GM12873 (cell line): ENCODE measurements at regions not wholly inside any gene's neighbourhood (a gene's known extent, or its start where the extent isn't known, plus 50 kb on each side); places are given as distances from the start of the nearest gene placed in this dataset.

Source experiments
- TF ChIP-seq, protein P1 (sequence below): IDR thresholded peaks from 2 replicates; pipeline ENCODE4 v1.5.1; 2012; ENCODE audit warnings: low read depth, mild to moderate bottlenecking, moderate library complexity, low read length, control low read depth; ENCODE audit not compliant: insufficient read depth; ENCODE audit errors: missing control alignments

DNA sequence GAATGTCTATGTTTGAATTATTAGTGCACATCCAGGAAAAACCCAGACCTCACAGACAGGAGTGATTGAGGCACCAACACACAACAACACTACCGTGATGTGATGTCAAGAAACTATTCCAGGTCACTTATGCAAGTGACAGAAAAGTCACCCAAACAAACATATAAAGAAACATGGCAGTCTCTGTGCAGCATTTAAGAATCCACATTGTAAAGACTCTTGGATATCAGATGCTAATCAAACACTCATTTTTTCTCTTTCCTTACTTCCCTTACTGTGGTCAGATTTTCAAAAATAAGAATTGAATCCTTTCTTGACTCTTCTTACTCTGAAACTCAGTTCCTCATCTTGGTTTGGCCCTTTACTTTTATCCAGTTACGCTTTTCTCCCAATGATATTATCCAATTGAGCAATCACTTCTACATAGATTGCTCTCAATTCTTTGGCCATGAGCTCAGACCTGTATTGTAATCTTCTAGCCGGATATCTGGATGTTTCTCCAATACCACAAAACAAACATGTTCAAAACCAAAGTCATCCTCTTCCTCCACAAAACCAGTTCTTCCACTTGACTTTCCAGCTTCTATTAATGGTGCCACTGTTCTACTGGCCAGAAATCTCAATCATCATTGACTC lies 115.4 kb downstream of the DUSP6 start:
- TF ChIP-seq, protein P1, sequence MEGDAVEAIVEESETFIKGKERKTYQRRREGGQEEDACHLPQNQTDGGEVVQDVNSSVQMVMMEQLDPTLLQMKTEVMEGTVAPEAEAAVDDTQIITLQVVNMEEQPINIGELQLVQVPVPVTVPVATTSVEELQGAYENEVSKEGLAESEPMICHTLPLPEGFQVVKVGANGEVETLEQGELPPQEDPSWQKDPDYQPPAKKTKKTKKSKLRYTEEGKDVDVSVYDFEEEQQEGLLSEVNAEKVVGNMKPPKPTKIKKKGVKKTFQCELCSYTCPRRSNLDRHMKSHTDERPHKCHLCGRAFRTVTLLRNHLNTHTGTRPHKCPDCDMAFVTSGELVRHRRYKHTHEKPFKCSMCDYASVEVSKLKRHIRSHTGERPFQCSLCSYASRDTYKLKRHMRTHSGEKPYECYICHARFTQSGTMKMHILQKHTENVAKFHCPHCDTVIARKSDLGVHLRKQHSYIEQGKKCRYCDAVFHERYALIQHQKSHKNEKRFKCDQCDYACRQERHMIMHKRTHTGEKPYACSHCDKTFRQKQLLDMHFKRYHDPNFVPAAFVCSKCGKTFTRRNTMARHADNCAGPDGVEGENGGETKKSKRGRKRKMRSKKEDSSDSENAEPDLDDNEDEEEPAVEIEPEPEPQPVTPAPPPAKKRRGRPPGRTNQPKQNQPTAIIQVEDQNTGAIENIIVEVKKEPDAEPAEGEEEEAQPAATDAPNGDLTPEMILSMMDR: no peak

DNA sequence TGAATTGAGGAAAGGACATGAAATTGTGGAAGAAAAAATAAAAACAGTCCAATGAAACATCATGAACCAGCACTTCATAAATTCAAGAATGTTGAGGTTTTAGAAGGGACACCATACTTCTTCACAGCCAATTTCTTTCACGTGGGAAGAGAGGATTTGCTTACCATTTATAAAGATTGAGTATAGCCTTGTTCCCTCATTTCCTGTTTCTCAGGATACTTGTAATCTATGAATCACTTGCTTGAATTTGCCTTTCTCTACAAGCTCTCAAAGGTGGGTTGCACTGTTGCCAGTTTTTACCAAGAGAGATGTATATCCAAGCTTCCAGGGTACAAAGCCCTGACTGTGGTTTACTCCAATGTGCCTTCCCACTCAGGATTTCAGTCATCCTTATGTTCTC lies 116.1 kb downstream of the DUSP6 start:
- TF ChIP-seq, protein P1: no peak

DNA sequence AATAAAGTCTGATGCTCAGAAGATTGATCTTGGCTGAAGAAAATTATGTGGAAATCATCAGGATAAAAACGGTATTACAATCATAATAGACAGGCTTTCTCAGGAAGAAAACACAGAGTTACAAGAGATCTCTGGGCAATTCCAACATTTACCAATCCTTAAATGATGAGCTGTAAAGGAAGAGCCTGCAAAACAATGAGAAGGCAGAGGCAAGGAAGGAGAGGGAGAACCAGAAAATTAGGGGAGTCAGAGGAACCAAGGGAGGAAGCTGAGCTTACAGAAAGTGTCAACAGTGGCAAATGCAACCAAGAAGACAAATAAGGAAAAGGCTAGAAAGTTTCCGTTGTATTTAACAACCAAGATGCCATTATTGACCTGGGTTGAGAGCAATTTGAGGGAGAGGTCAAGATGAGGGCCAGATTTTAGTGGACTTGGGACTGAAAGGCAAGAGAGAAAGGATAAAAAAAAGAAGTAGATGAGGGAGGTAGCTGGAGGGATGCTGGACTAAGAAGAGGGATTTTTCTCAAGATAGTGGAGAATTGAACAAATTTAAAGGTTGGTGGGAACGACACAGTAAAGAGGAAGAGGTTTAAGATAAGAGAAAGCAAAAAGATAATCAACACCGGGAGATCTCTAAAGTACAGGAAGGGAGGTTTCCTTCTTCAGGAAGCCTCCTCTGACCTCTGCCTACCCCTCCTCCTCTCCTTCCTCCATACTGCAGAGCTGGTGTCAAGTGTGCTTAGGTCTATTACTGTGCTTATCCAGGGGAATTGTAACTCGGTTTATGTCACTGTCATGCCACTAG lies 116.9 kb downstream of the DUSP6 start:
- TF ChIP-seq, protein P1: no peak

DNA sequence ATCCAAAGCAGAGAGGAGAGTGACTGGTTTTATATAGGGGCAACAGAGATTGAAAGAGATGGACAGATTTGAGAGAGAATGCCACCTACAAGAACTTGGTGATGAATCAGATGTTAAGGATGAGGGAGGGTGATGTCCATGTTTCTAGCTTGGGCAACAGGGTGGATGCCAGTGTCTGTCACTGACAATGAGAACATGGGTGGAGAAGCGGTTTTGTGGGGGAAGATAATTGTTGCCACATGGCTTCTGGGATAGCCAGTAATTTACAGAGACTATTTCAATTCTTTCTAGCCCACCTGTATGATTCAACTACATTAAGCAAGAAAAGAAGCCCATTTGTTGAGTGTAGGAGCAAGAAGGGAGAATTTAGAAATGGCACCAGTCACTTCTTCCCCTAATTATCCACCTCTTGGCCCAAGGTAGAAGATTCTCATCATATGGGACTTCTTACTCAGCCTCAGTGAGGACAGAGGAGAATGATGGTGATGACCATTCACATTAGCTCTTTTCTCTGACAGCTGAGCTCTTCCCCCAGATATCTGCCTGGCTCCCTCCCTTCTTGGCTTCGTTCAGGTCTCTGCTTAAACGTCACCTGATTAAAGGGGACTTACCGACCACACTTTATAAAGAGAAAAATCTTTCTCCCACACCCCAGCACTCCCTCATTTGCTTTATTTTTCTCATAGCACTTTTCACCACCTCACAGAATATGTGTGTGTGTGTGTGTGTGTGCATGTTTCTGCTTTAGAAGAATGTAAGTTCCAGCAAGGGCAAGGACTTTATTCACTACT lies 117.8 kb downstream of the DUSP6 start:
- TF ChIP-seq, protein P1: no peak

DNA sequence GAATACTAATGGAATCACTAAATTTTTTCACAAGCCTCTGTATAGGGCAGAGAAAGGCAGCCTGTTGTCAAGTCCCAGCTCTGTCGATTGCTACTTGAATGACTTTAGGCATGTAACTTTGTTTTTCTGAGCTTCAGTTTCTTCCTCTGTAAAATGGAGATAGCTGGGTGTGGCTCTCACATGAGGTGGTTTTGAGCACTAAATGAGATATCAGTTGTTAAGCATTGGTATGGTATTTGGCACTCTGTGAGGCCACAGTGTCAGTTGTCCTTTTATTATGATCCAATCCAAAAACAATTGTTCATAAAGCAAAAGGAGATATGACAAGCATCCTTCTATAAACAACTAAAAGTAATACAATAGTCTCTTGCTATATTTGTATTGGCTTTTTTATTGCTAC lies 120.6 kb downstream of the DUSP6 start:
- TF ChIP-seq, protein P1: no peak

DNA sequence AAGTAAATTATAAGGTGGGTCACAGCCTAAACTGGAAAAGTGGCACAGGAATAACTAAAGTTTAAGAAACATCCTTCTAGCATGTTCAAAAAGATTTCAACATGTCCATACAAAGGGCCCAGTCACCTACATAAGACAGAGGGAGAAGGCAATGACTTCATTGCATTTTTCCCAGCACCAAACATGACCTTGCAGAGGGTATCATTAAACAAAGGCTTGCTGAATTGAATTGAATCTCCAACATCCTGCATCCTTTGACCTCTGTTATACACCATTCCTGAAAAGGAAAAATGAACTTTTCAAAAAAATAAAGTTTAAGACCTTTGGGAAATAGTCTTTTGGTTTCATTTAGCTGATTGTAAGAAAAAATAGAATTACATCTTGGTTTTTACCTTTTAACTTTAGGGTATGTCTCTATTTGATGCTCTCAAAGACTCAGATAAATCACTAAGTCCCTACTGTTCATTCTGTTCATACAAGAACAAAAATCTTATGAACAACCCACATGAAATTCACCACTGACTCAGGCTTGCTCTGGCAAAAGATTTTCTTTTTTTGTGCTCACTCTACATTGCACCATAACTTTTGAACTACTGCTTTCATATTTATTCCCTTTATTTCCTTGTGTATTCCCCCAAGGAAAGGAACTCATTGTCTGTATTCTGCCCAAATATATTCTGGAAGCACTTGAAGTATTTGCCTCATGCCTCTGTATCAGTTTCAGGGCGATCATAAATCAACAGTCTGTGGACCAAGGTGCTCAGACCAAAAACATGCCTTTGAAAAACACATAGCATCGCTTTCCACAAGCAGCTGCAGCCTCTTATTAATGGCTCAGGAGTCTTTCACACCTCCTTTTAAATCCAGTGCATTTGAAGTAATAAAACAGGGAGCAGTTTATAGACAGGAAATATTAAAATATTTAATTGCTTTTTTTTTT lies 121.7 kb downstream of the DUSP6 start:
- TF ChIP-seq, protein P1: no peak

DNA sequence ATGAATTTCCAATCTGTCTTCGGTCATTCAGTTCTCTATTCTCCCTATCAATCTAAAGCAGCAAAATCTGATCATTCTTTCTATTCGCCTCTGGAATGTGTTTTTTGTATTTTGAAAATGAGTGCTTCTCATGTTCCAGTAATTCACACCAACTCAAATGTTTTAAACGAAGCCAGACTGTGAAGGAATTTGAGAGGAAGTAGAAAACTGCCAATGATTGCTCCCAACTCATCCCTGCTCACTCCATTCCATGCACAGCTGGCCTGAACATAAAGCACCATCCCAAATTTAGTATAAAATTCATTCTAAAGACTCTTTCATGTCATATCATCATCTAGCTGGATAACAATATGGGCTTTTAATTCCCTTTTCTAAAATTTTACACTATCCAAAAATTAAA lies 123.8 kb downstream of the DUSP6 start:
- TF ChIP-seq, protein P1: no peak
